ENCODE measurements at regions not wholly inside any gene's neighbourhood (a gene's known extent, or its start where the extent isn't known, plus 50 kb on each side); places are given as distances from the start of the nearest gene placed in this dataset.

GRCh38 chr6:54654381-54654780 lies 192.2 kb upstream of the FAM83B start:
- TF ChIP-seq, protein P1, sequence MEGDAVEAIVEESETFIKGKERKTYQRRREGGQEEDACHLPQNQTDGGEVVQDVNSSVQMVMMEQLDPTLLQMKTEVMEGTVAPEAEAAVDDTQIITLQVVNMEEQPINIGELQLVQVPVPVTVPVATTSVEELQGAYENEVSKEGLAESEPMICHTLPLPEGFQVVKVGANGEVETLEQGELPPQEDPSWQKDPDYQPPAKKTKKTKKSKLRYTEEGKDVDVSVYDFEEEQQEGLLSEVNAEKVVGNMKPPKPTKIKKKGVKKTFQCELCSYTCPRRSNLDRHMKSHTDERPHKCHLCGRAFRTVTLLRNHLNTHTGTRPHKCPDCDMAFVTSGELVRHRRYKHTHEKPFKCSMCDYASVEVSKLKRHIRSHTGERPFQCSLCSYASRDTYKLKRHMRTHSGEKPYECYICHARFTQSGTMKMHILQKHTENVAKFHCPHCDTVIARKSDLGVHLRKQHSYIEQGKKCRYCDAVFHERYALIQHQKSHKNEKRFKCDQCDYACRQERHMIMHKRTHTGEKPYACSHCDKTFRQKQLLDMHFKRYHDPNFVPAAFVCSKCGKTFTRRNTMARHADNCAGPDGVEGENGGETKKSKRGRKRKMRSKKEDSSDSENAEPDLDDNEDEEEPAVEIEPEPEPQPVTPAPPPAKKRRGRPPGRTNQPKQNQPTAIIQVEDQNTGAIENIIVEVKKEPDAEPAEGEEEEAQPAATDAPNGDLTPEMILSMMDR (IDR thresholded peaks at IDR 0.05; ENCODE audit: extremely low read depth, missing control alignments), result no peak

GRCh38 chr6:54655162-54655561 lies 191.4 kb upstream of the FAM83B start:
- TF ChIP-seq, protein P1 (IDR thresholded peaks at IDR 0.05; ENCODE audit: extremely low read depth, missing control alignments), result no peak
- no peak for DNase-seq (ENCODE audit: low spot score)

More at GRCh38 chr6:54654381-54654780, 192.2 kb upstream of the FAM83B start:
- no peak for DNase-seq (ENCODE audit: low spot score)

DNA sequence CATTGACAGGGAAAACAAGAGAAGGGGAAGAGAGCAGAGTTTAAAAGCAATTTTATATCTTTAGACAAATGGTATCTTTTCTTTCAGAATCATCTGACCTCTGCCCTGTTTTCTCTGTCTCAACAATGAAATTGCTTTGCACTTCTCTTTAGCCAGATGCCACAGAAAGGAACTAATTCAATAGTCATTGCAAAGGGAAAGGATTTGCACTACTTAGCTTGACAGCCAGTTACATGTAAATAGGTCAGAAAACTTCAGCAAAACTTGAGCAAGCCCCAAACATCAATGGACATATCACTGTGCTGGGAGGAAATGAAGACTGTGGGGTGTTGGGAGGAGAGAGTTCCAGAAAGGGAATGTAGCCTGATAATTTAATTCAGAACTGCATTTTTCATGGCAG lies 181.3 kb upstream of the FAM83B start:
- no peak for DNase-seq (ENCODE audit: low spot score)
- TF ChIP-seq, protein P1 (IDR thresholded peaks at IDR 0.05; ENCODE audit: extremely low read depth, missing control alignments), result no peak

- DNase-seq (ENCODE audit: low spot score), result no peak
- TF ChIP-seq, protein P1 (IDR thresholded peaks at IDR 0.05; ENCODE audit: extremely low read depth, missing control alignments), result no peak
Measured at GRCh38 chr6:54680531-54680930, 166.0 kb upstream of the FAM83B start.

- DNase-seq (ENCODE audit: low spot score), result no peak
- TF ChIP-seq, protein P1 (IDR thresholded peaks at IDR 0.05; ENCODE audit: extremely low read depth, missing control alignments), result no peak
Measured at GRCh38 chr6:54681267-54681666, 165.3 kb upstream of the FAM83B start.

DNA sequence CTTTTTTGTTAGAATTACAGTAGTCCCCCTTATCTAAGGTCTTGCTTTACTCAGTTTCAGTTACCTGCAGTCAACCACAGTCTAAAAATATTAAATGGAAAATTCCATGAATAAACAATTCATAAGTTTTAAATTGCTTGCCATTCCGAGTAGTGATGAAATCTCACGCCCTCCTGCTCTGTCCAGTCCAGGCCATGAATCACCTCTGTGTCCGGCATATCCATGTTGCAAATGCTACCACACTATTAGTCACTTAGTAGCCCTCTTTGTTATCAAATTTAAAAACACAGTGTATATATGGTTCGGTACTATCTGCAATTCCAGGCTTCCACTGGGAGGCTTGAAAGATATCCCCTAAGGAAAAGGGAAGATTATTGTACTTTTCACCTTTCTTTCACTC lies 164.6 kb upstream of the FAM83B start:
- DNase-seq (ENCODE audit: low spot score), result no peak
- TF ChIP-seq, protein P1 (IDR thresholded peaks at IDR 0.05; ENCODE audit: extremely low read depth, missing control alignments), result no peak

DNA sequence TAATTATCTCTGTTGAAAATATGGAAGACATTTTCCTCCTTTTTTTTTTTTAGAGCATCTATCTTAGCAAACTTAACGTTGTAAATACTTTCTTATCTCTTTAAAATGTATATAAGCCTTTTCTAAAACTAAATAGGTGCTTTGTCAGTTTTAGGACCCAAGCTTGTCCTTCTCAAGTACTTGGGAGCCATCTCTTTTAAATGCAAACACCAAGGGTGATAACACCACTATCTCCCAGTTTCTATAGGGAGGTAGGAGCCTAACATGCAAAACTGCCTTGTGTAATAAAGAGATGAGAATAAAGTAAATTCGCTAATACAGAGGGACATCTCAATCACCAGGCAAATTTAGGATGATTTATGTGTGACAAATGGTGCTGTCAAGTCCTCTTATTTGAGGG lies 157.0 kb upstream of the FAM83B start:
- no peak for DNase-seq (ENCODE audit: low spot score)
- TF ChIP-seq, protein P1 (IDR thresholded peaks at IDR 0.05; ENCODE audit: extremely low read depth, missing control alignments), result no peak
